RCC 7860 (cell line): ENCODE measurements at regions not wholly inside any gene's neighbourhood (a gene's known extent, or its start where the extent isn't known, plus 50 kb on each side); places are given as distances from the start of the nearest gene placed in this dataset.

Experiments used
- DNase-seq: peaks from one replicate; pipeline ENCODE4 v3.0.0-alpha.2; 2015; ENCODE audit warnings: low spot score
- FAIRE-seq: peaks from 2 replicates; lab custom pipeline; 2012; peaks lifted over from hg19 to GRCh38; lab: Jason Lieb, UNC

- FAIRE-seq: no peak
- DNase-seq: no peak
Measured at GRCh38 chr1:93746021-93746812, 64.6 kb upstream of the BCAR3 start.

GRCh38 chr1:93744299-93744988 is 62.8 kb upstream of the BCAR3 start:
- no peak for DNase-seq

DNA sequence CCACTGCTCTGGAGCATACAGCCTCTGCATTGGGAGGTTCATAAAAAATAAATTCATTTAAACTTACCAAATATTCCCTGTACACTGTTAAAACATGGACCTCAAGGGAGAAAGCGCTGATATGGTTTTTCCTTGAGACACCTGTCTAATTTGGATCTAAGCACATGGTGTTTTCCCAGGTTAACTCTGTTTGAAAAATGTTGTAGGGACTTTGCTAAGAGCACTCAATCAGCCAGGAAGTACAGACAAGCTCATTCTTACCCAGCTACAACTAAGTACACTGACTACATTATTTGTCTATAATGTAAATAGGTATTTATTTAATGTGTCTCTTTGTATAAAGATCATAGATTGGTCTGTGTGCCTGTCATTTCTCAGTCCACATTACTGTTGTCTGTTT is 61.8 kb upstream of the BCAR3 start:
- DNase-seq (no peak), FAIRE-seq (no peak)

More at GRCh38 chr1:93744299-93744988, 62.8 kb upstream of the BCAR3 start:
- FAIRE-seq: no peak

GRCh38 chr1:93740601-93741031 is 59.0 kb upstream of the BCAR3 start:
- FAIRE-seq (no peak), DNase-seq (no peak)

DNA sequence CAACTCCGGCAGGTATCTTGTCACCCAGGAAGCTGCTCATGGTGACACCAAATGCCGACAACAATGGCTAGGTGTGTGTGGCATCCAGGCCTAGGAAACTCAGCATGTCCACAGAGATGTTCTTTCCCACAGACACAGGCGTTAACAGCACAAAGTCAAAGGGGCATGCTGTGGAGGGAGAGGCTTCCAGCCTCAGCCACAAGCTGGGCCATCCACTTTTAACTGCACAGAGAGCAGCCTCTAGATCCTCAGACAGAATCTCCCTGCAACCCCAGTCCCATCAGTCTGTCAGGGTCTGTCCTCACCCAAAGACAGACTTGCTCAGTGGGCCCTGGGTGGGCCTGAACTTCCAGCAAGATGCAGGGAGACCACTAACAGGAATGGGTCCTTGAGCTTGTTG is 58.5 kb upstream of the BCAR3 start:
- DNase-seq (no peak), FAIRE-seq (no peak)

DNA sequence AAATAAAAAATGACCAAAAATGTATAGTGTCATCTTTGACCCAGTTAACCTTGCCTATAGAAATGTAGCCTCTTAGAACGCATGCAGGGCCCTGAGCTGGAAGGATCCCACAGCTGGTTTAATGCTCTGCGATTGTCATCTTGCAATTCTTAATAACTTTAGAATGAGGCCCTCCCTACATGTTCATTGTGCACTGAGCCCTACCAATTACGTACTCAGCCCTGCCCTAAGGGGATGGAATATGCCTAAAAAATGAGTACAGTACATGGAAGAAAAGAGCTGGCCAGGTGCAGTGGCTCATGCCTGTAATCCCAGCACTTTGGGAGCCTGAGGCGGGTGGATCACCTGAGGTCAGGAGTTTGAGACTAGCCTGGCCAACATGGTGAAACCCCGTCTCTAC is 57.8 kb upstream of the BCAR3 start:
- DNase-seq (no peak), FAIRE-seq (no peak)

DNA sequence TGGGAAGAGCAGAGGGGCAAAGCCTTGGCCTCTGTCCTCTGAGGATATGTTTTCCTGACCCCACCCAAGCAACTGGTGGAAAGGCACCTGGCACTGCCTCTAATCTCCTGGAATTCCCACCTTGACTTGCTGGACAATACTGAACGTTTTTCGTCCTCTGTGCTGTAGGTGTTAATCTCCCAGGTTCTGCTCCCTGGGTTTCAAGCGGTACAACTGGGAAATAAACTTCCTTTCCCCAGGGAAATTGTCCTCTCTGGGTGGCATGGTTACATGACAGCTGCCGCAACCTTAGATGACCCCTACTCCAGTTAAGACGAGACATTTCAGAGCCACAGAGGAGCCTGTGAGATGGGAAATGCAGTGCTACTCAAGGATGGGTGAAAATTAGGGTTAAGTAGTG is 57.3 kb upstream of the BCAR3 start:
- FAIRE-seq: no peak
- no peak for DNase-seq

DNA sequence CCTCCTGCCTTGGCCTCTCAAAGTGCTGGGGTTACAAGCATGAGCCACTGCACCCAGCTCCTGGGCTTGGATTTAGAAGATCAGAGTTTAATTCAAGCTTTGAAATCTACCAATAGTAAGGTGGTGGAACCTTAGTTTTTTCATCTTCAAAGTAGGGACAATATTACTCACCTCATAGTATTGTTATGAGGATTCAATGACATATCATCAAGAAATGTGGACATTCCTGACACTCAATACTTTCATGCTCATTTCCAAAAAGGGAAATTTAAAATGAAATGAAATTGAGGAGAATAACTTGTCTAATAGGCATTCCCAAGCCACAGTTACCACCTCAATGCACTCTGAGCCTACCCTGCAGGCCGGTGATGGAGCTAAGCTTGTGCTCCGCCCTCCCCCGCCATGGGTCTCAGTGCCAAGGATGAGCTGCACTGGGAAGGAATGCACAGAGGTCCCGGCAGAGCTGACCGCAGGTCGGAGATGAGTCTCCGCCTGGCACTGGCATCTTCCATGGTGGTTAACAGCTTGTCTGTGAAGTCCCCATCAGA is 56.5 kb upstream of the BCAR3 start:
- DNase-seq (peak; percentile 98), FAIRE-seq (peak; percentile 98)

DNA sequence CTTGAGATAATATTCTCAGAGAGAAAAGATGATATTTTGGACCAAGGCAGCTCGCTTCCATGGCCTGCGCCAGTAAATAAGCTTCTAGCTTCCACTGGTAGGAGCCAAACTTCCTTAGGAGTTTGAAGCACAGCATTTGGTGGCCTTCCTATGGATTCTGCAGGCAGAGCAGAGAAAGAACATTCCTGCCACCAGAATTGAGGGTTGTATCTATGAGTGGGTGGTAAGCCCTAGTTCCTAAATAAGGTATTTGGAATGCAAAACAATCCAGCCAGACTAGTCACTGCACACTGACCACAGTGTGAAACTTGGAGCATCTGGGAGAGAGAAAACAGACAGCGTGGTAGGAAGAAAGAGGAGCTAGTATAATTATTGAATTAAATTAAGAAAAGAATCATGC is 54.1 kb upstream of the BCAR3 start:
- DNase-seq (peak; percentile 62), FAIRE-seq (no peak)

GRCh38 chr1:93734999-93735398 is 53.4 kb upstream of the BCAR3 start:
- FAIRE-seq: no peak
- no peak for DNase-seq

DNA sequence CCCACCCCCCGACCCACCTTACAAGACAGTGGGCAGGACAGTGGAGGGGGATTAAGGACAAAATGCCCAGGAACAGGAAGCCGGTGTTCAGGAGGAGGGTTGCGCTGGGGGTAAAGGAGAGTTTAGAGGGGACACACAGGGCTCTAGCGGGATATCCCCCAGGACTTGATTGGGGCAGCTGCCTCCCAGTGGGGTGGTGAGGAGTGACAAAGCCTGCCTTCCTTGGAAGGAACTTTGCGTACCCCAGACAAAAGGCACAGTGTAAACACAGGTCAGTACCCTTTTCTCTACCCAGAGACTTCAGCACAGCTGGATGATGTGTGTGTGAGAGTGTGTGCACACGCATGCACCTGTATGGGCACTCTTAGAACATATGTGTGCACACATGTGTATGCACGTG is 51.7 kb upstream of the BCAR3 start:
- no peak for FAIRE-seq
- no peak for DNase-seq

DNA sequence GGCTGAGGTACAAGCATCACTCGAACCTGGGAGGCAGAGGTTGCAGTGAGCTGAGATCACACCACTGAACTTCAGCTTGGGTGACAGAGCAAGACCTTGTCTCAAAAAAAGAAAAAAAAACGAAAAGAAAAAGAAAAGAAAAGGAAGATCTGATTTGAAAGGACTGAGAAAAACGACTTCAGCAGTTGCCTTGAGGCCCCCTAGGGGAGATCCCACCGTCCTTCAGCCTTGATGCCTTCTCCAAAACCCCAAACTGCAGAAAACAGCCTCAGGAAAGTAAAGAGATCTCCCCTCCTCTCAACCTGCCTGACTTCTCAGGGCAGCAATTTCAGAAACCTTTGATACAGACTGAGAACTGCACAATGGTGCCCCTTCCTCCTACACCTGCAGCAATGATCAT is 50.9 kb upstream of the BCAR3 start:
- DNase-seq (no peak), FAIRE-seq (no peak)
